ENCODE measurements at regions not wholly inside any gene's neighbourhood (a gene's known extent, or its start where the extent isn't known, plus 50 kb on each side); places are given as distances from the start of the nearest gene placed in this dataset.

DNA sequence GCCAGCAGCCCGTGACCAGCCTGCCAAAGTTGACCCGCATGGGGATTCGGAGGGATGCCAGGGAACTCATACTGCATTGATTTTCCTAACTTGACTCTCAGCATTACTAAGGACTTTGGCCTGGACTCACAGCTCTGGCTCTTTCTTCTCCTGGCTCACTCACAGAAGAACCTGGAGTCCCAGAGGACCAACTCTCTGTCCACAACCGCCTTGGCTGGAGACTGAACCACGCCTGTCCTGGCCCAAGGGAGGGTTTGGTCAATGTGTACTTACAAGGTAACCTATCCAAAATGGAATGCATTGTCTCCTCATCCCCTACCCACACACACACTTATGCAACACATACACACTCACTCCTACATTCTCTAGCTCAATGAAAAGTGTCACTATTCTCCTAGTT is 135.6 kb upstream of the KLHL29 start:
- TF ChIP-seq, protein P1, sequence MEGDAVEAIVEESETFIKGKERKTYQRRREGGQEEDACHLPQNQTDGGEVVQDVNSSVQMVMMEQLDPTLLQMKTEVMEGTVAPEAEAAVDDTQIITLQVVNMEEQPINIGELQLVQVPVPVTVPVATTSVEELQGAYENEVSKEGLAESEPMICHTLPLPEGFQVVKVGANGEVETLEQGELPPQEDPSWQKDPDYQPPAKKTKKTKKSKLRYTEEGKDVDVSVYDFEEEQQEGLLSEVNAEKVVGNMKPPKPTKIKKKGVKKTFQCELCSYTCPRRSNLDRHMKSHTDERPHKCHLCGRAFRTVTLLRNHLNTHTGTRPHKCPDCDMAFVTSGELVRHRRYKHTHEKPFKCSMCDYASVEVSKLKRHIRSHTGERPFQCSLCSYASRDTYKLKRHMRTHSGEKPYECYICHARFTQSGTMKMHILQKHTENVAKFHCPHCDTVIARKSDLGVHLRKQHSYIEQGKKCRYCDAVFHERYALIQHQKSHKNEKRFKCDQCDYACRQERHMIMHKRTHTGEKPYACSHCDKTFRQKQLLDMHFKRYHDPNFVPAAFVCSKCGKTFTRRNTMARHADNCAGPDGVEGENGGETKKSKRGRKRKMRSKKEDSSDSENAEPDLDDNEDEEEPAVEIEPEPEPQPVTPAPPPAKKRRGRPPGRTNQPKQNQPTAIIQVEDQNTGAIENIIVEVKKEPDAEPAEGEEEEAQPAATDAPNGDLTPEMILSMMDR (IDR thresholded peaks at IDR 0.05; ENCODE audit: low read depth, low read length) = no peak
- DNase-seq (ENCODE audit: extremely low read depth, low read depth) = no peak

DNA sequence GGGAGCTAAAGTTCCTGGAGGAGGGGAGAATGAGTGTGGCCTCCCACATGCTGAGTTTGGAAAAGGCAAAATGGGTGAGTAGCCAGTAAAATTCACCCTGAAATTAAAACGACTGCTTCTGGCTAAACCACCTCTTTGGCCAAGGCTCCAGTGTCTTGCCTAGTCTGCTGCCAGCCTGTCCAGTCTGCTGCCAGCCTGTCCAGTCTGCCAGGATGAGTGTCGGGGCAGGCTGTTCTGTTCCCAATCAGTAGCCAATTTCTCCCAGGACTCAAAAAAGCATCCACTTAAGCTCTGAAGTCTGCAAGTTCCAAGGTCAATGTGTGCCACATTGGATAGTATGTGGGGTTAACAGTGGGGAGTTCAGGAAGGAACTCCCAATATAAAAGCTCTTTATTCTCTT is 134.6 kb upstream of the KLHL29 start:
- TF ChIP-seq, protein P1 (IDR thresholded peaks at IDR 0.05; ENCODE audit: low read depth, low read length) = no peak
- no peak for DNase-seq (ENCODE audit: extremely low read depth, low read depth)

DNA sequence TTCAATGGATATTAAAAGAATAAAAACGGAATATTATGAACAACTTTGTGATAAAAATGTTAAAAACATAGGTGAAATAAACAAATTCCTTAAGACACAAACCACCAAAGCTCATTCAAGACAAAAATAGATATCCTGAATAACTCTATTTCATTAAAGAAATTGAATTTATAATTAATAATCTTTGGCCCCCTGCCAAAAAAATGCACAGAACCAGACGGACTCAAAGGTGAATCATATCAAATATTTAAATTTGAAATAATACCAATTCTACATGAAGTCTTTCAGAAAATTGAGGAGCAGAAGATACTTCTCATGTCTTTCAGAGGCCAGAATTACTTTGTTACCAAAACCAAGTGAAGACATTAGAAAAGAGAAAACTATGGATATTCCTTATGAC is 128.3 kb upstream of the KLHL29 start:
- DNase-seq (ENCODE audit: extremely low read depth, low read depth) = no peak
- TF ChIP-seq, protein P1 (IDR thresholded peaks at IDR 0.05; ENCODE audit: low read depth, low read length) = no peak

DNA sequence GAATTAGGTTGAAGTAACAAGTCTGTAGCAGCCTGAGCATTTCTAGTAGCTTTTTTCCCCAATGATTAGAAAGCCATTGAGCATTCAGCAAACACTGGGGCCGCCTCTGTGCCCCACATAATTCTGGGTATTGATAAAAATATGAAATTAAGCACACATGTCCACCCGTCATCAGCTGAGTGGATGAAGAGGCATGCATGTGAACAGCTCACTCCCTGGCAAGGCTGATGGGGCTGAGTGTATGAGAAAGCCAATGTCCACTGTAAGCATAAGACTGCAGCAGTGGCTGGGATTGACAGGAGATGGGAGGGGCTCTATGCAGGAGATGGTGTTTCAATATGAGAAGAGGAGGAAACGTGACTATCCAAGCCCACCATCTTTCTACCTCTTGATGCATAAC is 124.4 kb upstream of the KLHL29 start:
- TF ChIP-seq, protein P1 (IDR thresholded peaks at IDR 0.05; ENCODE audit: low read depth, low read length) = no peak

DNA sequence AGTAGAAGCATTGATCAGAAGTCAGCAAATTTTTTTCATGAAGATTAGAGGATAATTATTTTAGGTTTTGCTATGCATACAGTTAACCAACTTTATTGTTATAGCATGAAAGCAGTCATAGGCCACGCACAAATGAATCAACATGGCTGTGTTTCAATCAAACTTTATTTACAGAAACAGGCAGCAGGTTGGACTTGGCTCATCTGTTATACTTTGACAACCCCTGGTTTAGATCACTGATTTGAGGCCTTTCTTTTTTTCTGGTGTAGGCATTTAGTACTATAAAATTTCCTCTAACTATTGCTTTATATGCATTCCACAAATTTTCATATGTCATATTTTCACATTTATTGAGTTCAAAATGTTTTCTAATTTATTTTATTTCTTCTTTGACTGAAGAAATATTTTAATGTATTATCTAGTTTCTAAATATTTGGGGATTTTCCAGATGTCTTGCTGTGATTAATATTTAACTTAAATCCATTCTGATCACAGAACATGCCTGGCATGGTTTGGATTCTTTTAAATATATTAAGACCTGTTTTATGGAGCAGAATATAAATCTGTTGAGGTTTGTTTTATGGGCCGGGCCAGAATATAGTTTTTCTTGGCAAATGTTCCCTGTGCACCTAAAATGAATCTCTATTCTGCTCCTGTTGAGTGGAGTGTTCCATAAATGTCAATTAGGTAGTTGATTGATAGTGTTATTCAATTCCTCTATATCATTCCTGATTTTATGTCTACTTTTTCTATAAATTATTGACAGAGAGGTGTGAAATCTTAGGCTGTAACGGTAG is 116.3 kb upstream of the KLHL29 start:
- DNase-seq (ENCODE audit: extremely low read depth, low read depth) = no peak
- TF ChIP-seq, protein P1 (IDR thresholded peaks at IDR 0.05; ENCODE audit: low read depth, low read length) = no peak

More for the DNA sequence above, 124.4 kb upstream of the KLHL29 start:
- no peak for DNase-seq (ENCODE audit: extremely low read depth, low read depth)

DNA sequence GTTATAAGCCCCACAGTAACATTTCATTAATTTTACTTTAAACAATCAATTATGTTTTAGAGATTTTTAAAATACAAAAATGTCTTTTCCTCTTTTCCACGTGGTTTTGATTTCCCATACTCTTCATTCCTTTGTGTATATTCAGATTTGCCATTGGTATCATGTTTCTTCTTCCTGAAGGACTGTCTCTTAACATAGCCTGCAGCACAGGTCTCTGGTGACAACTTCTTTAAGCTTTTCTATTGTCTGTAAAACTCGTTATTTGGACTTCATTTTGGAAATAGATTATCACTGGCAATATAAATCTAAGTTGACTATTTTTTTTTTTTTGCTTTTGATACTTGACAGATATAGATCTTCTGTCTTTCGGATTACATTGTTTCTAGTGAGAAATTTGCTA is 115.2 kb upstream of the KLHL29 start:
- no peak for DNase-seq (ENCODE audit: extremely low read depth, low read depth)
- TF ChIP-seq, protein P1 (IDR thresholded peaks at IDR 0.05; ENCODE audit: low read depth, low read length) = no peak

DNA sequence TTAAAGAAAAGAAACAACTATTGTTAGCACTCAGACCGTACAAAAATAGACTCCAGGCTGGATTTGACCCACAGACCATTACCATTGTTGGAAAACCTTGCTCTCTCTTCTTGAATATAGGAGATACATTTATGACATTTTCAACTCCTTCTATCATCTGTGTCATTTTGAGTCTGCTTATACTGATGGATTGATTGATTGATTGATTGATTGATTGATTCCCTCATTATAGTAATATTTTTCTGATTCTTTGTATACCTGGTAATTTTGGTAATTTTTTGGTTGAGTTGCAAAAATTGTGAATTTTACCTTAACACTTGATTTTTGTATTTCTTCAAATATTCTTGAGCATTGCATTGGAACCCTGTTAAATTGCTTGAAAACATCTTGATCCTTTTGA is 114.2 kb upstream of the KLHL29 start:
- no peak for DNase-seq (ENCODE audit: extremely low read depth, low read depth)
- TF ChIP-seq, protein P1 (IDR thresholded peaks at IDR 0.05; ENCODE audit: low read depth, low read length) = no peak
